ENCODE measurements at regions not wholly inside any gene's neighbourhood (a gene's known extent, or its start where the extent isn't known, plus 50 kb on each side); places are given as distances from the start of the nearest gene placed in this dataset.

DNA sequence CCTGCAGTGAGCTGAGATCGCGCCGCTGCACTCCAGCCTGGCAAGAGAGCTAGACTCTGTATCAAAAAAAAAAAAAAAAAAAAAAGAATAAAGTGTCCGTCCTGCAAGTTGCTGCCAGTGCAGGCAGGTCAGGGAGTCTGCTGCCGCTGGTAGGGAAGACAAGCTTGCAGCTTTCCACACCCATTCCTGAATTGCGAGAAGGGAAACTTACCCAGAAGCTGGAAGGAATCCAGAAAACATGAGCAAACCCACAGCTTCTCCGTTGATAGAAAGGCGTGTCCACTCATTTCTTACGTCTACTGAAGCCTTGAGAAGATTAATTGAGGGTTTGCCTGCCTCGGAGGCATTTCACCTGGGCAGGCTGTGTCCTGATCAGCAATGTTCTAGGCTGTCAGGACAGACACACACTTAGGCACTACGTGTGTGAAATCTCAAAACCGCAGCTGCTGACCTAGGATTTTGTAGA is 61.6 kb upstream of the DSP start (continued):
- TF ChIP-seq, protein P1, sequence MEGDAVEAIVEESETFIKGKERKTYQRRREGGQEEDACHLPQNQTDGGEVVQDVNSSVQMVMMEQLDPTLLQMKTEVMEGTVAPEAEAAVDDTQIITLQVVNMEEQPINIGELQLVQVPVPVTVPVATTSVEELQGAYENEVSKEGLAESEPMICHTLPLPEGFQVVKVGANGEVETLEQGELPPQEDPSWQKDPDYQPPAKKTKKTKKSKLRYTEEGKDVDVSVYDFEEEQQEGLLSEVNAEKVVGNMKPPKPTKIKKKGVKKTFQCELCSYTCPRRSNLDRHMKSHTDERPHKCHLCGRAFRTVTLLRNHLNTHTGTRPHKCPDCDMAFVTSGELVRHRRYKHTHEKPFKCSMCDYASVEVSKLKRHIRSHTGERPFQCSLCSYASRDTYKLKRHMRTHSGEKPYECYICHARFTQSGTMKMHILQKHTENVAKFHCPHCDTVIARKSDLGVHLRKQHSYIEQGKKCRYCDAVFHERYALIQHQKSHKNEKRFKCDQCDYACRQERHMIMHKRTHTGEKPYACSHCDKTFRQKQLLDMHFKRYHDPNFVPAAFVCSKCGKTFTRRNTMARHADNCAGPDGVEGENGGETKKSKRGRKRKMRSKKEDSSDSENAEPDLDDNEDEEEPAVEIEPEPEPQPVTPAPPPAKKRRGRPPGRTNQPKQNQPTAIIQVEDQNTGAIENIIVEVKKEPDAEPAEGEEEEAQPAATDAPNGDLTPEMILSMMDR (IDR thresholded peaks at IDR 0.05), result no peak
- TF ChIP-seq, protein P2, sequence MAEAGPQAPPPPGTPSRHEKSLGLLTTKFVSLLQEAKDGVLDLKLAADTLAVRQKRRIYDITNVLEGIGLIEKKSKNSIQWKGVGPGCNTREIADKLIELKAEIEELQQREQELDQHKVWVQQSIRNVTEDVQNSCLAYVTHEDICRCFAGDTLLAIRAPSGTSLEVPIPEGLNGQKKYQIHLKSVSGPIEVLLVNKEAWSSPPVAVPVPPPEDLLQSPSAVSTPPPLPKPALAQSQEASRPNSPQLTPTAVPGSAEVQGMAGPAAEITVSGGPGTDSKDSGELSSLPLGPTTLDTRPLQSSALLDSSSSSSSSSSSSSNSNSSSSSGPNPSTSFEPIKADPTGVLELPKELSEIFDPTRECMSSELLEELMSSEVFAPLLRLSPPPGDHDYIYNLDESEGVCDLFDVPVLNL (CRISPR knock-in tag; IDR thresholded peaks at IDR 0.05; ENCODE audit: borderline replicate concordance, low read depth), result no peak
- TF ChIP-seq, protein P3, sequence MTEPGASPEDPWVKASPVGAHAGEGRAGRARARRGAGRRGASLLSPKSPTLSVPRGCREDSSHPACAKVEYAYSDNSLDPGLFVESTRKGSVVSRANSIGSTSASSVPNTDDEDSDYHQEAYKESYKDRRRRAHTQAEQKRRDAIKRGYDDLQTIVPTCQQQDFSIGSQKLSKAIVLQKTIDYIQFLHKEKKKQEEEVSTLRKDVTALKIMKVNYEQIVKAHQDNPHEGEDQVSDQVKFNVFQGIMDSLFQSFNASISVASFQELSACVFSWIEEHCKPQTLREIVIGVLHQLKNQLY (CRISPR knock-in tag; IDR thresholded peaks at IDR 0.05), result no peak
- no peak for TF ChIP-seq EMX1 (CRISPR knock-in tag; IDR thresholded peaks at IDR 0.05)
- no peak for TF ChIP-seq FOXP1 (CRISPR knock-in tag; IDR thresholded peaks at IDR 0.05; ENCODE audit: borderline replicate concordance)
- no peak for TF ChIP-seq JAZF1 (CRISPR knock-in tag; IDR thresholded peaks at IDR 0.05)
- TF ChIP-seq, protein P4, sequence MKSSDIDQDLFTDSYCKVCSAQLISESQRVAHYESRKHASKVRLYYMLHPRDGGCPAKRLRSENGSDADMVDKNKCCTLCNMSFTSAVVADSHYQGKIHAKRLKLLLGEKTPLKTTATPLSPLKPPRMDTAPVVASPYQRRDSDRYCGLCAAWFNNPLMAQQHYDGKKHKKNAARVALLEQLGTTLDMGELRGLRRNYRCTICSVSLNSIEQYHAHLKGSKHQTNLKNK (CRISPR knock-in tag; IDR thresholded peaks at IDR 0.05), result no peak
- no peak for TF ChIP-seq IRF2 (CRISPR knock-in tag; IDR thresholded peaks at IDR 0.05; ENCODE audit: borderline replicate concordance, low read depth)
- TF ChIP-seq TEAD4 (CRISPR knock-in tag; IDR thresholded peaks at IDR 0.05), result no peak

DNA sequence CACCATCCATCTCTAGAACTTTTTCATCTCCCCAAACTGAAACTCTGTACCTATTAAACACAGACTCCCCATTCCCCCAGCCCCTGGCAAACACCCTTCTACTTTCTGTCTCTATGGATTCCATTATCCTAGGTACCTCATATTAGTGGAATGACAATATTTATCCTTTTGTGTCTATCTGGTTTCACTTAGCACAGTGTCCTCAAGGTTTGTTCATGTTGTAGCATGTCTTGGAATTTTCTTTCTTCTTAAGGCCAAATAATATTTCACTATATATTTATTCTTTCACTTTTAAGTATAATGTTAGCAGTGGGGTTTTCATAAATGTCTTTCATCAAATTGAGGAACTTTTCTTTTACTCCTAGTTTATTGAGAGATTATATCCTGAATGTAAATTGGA is 56.8 kb upstream of the DSP start:
- H3K4me3 Mint-ChIP-seq, result no peak overlapping the region
- no peaks in the 10 kb centered on the region; the same call in 1 of the 2 replicates for H3K9me3 Mint-ChIP-seq
- ATAC-seq (no peak), DNase-seq (ENCODE audit: low spot score) (no peak)
- H3K27me3 Mint-ChIP-seq (ENCODE audit: low read depth), result no peaks in the 10 kb centered on the region
- ChIA-PET CTCF (no interaction called here), POLR2A (no interaction called here)
- H3K4me1 Mint-ChIP-seq, result peaks cover 8% of the 10 kb centered on the region
- TF ChIP-seq, protein P4 (CRISPR knock-in tag; IDR thresholded peaks at IDR 0.05), result no peak
- TF ChIP-seq ZNF416 (CRISPR knock-in tag; IDR thresholded peaks at IDR 0.05) (no peak), NR1H2 (CRISPR knock-in tag; IDR thresholded peaks at IDR 0.05) (no peak), SOX15 (CRISPR knock-in tag; IDR thresholded peaks at IDR 0.05) (no peak), ESRRA (CRISPR knock-in tag; IDR thresholded peaks at IDR 0.05; ENCODE audit: borderline replicate concordance) (no peak), FOXJ3 (CRISPR knock-in tag; IDR thresholded peaks at IDR 0.05; ENCODE audit: borderline replicate concordance) (no peak)
- TF ChIP-seq, protein P3 (CRISPR knock-in tag; IDR thresholded peaks at IDR 0.05), result no peak
- TF ChIP-seq, protein P1 (IDR thresholded peaks at IDR 0.05), result no peak
- H3K27ac Mint-ChIP-seq, result no peak overlapping the region
- no peaks in the 10 kb centered on the region for H3K36me3 Mint-ChIP-seq

DNA sequence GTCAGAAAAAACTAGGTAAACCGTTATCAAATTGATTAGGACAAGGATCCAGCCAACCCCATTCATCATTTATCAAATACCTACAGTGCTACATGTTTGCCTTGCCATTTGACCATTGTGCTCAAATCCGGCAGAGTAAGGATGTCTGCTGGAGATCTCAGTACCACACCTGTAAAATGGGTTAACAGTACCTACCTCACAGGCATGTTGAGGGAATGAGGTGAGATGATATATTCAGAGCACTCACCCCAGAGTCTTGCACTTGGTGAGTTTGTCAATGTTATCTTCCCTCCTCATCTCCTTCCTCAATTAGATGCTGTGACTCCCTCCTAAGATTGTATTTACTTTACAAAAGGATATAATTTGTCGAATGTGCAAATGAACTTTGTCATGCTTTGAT is 54.5 kb upstream of the DSP start:
- ChIA-PET POLR2A (no interaction called here), CTCF (no interaction called here)
- Mint-ChIP-seq H3K4me1 (peaks cover 8% of the 10 kb centered on the region), H3K27me3 (ENCODE audit: low read depth) (no peaks in the 10 kb centered on the region), H3K27ac (no peak overlapping the region), H3K4me3 (no peak overlapping the region), H3K9me3 (no peaks in the 10 kb centered on the region), H3K36me3 (no peaks in the 10 kb centered on the region)
- DNase-seq (ENCODE audit: low spot score) (no peak), ATAC-seq (no peak)
- TF ChIP-seq KAT7 (CRISPR knock-in tag; IDR thresholded peaks at IDR 0.05; ENCODE audit: borderline replicate concordance) (no peak), SP1 (CRISPR knock-in tag; conservative IDR thresholded peaks at IDR 0.05) (no peak), GTF2I (CRISPR knock-in tag; conservative IDR thresholded peaks at IDR 0.05) (no peak), FOXP1 (CRISPR knock-in tag; IDR thresholded peaks at IDR 0.05; ENCODE audit: borderline replicate concordance) (no peak), TP53 (CRISPR knock-in tag; IDR thresholded peaks at IDR 0.05) (no peak), ZNF219 (CRISPR knock-in tag; IDR thresholded peaks at IDR 0.05; ENCODE audit: borderline replicate concordance) (no peak), FOXK1 (CRISPR knock-in tag; IDR thresholded peaks at IDR 0.05) (no peak)
- TF ChIP-seq, protein P1 (IDR thresholded peaks at IDR 0.05), result no peak
- TF ChIP-seq, protein P5, sequence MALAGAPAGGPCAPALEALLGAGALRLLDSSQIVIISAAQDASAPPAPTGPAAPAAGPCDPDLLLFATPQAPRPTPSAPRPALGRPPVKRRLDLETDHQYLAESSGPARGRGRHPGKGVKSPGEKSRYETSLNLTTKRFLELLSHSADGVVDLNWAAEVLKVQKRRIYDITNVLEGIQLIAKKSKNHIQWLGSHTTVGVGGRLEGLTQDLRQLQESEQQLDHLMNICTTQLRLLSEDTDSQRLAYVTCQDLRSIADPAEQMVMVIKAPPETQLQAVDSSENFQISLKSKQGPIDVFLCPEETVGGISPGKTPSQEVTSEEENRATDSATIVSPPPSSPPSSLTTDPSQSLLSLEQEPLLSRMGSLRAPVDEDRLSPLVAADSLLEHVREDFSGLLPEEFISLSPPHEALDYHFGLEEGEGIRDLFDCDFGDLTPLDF (CRISPR knock-in tag; IDR thresholded peaks at IDR 0.05), result no peak

Data from WTC11 (cell line).